ENCODE measurements at regions not wholly inside any gene's neighbourhood (a gene's known extent, or its start where the extent isn't known, plus 50 kb on each side); places are given as distances from the start of the nearest gene placed in this dataset.
"Not testable (repeated sequence)": the region's sequence is repeated elsewhere in the genome, so short reads cannot be mapped to it uniquely, and the experiment has no call there.

GRCh38 chr10:56096226-56096517 lies 264.9 kb downstream of the ZWINT start:
- ATAC-seq: no peak

- ATAC-seq: no peak
Observed at GRCh38 chr10:56095506-56096225, 265.4 kb downstream of the ZWINT start.

GRCh38 chr10:56093645-56094044 lies 267.4 kb downstream of the ZWINT start:
- not testable (repeated sequence) for ATAC-seq

GRCh38 chr10:56091872-56092271 lies 269.2 kb downstream of the ZWINT start:
- ATAC-seq: no peak

GRCh38 chr10:56090914-56091540 lies 270.0 kb downstream of the ZWINT start:
- ATAC-seq: no peak

GRCh38 chr10:56085406-56086122 lies 275.5 kb downstream of the ZWINT start:
- ATAC-seq: no peak

GRCh38 chr10:56082169-56082568 lies 278.9 kb downstream of the ZWINT start:
- no peak for ATAC-seq

GRCh38 chr10:56068473-56069263 lies 292.4 kb downstream of the ZWINT start:
- no peak for ATAC-seq

- ATAC-seq: no peak
Observed at GRCh38 chr10:56068040-56068439, 293.0 kb downstream of the ZWINT start.

GRCh38 chr10:56063642-56064041 lies 297.4 kb downstream of the ZWINT start:
- no peak for ATAC-seq

- no peak for ATAC-seq
Observed at GRCh38 chr10:56057860-56058259, 303.2 kb downstream of the ZWINT start.

GRCh38 chr10:56035489-56035888 lies 325.6 kb downstream of the ZWINT start:
- ATAC-seq: no peak

GRCh38 chr10:56028298-56029132 lies 332.5 kb downstream of the ZWINT start:
- ATAC-seq: no peak

GRCh38 chr10:56012101-56012500 lies 349.0 kb downstream of the ZWINT start:
- no peak for ATAC-seq

GRCh38 chr10:56003555-56003954 lies 357.5 kb downstream of the ZWINT start:
- no peak for ATAC-seq

- ATAC-seq: no peak
Observed at GRCh38 chr10:55989188-55989587, 371.9 kb downstream of the ZWINT start.

GRCh38 chr10:55979203-55979602 lies 381.9 kb downstream of the ZWINT start:
- ATAC-seq: no peak

GRCh38 chr10:55966101-55966500 lies 395.0 kb downstream of the ZWINT start:
- no peak for ATAC-seq

- no peak for ATAC-seq
Observed at GRCh38 chr10:55943403-55943802, 417.7 kb downstream of the ZWINT start.

GRCh38 chr10:55929291-55929690 lies 431.8 kb downstream of the ZWINT start:
- ATAC-seq: no peak

GRCh38 chr10:55899472-55900147 lies 461.4 kb downstream of the ZWINT start:
- ATAC-seq: not testable (repeated sequence)

- no peak for ATAC-seq
Observed at GRCh38 chr10:55897490-55897921, 463.6 kb downstream of the ZWINT start.

Measured in esophagus mucosa (tissue), 1 donor.